ENCODE measurements at regions not wholly inside any gene's neighbourhood (a gene's known extent, or its start where the extent isn't known, plus 50 kb on each side); places are given as distances from the start of the nearest gene placed in this dataset.

GRCh38 chr16:54651440-54652195 lies 279.0 kb upstream of the IRX5 start:
- Histone ChIP-seq H3K4me3 (ENCODE audit: low read depth, low read length) (no peak overlapping the region), H2AFZ (no peak overlapping the region), H3K27me3 (ENCODE audit: control insufficient read depth, insufficient read depth, low read length) (no peaks in the 10 kb centered on the region), H3K36me3 (ENCODE audit: control insufficient read depth, insufficient read depth, low read length) (no peaks in the 10 kb centered on the region), H3K9me3 (ENCODE audit: control insufficient read depth, low read length) (no peaks in the 10 kb centered on the region), H3K4me2 (ENCODE audit: low read length) (no peak overlapping the region), H3K9ac (no peak overlapping the region), H3K27ac (no peak overlapping the region), H3K4me1 (no peaks in the 10 kb centered on the region), H3K79me2 (no peaks in the 10 kb centered on the region)
- TF ChIP-seq CTCF (IDR thresholded peaks at IDR 0.05) = no peak

GRCh38 chr16:54649876-54650275 lies 280.8 kb upstream of the IRX5 start:
- Histone ChIP-seq H3K9ac (no peak overlapping the region), H3K36me3 (ENCODE audit: control insufficient read depth, insufficient read depth, low read length) (no peaks in the 10 kb centered on the region), H3K4me2 (ENCODE audit: low read length) (no peak overlapping the region), H3K27me3 (ENCODE audit: control insufficient read depth, insufficient read depth, low read length) (no peaks in the 10 kb centered on the region), H3K79me2 (no peaks in the 10 kb centered on the region), H3K4me1 (no peaks in the 10 kb centered on the region), H2AFZ (no peak overlapping the region), H3K27ac (no peak overlapping the region), H3K9me3 (ENCODE audit: control insufficient read depth, low read length) (no peaks in the 10 kb centered on the region), H3K4me3 (ENCODE audit: low read depth, low read length) (no peak overlapping the region)
- TF ChIP-seq CTCF (IDR thresholded peaks at IDR 0.05) = no peak

- Histone ChIP-seq H3K4me3 (ENCODE audit: low read depth, low read length) (no peak overlapping the region), H3K4me2 (ENCODE audit: low read length) (no peak overlapping the region), H2AFZ (no peak overlapping the region), H3K79me2 (no peaks in the 10 kb centered on the region), H3K9ac (no peak overlapping the region), H3K27ac (no peak overlapping the region), H3K27me3 (ENCODE audit: control insufficient read depth, insufficient read depth, low read length) (no peaks in the 10 kb centered on the region), H3K4me1 (no peaks in the 10 kb centered on the region), H3K36me3 (ENCODE audit: control insufficient read depth, insufficient read depth, low read length) (no peaks in the 10 kb centered on the region), H3K9me3 (ENCODE audit: control insufficient read depth, low read length) (no peaks in the 10 kb centered on the region)
- no peak for TF ChIP-seq CTCF (IDR thresholded peaks at IDR 0.05)
These were observed 282.1 kb upstream of the IRX5 start for GRCh38 chr16:54648575-54648974.

- H3K27ac ChIP-seq = no peak overlapping the region
- no peaks in the 10 kb centered on the region for H3K4me1 ChIP-seq
- no peaks in the 10 kb centered on the region for H3K79me2 ChIP-seq
- H2AFZ ChIP-seq = no peak overlapping the region
- H3K27me3 ChIP-seq (ENCODE audit: control insufficient read depth, insufficient read depth, low read length) = no peaks in the 10 kb centered on the region
- no peaks in the 10 kb centered on the region for H3K36me3 ChIP-seq (ENCODE audit: control insufficient read depth, insufficient read depth, low read length)
- no peak overlapping the region for H3K9ac ChIP-seq
- TF ChIP-seq CTCF (IDR thresholded peaks at IDR 0.05) = no peak
- H3K4me2 ChIP-seq (ENCODE audit: low read length) = no peak overlapping the region
- no peaks in the 10 kb centered on the region for H3K9me3 ChIP-seq (ENCODE audit: control insufficient read depth, low read length)
- H3K4me3 ChIP-seq (ENCODE audit: low read depth, low read length) = no peak overlapping the region
These were observed 282.9 kb upstream of the IRX5 start for GRCh38 chr16:54647725-54648221.

GRCh38 chr16:54647216-54647615 lies 283.4 kb upstream of the IRX5 start:
- Histone ChIP-seq H3K27me3 (ENCODE audit: control insufficient read depth, insufficient read depth, low read length) (no peaks in the 10 kb centered on the region), H3K9me3 (ENCODE audit: control insufficient read depth, low read length) (no peaks in the 10 kb centered on the region), H3K4me1 (no peaks in the 10 kb centered on the region), H3K9ac (no peak overlapping the region), H3K4me3 (ENCODE audit: low read depth, low read length) (no peak overlapping the region), H3K79me2 (no peaks in the 10 kb centered on the region), H3K27ac (no peak overlapping the region), H2AFZ (no peak overlapping the region), H3K36me3 (ENCODE audit: control insufficient read depth, insufficient read depth, low read length) (no peaks in the 10 kb centered on the region), H3K4me2 (ENCODE audit: low read length) (no peak overlapping the region)
- TF ChIP-seq CTCF (IDR thresholded peaks at IDR 0.05) = no peak
